ENCODE measurements at regions not wholly inside any gene's neighbourhood (a gene's known extent, or its start where the extent isn't known, plus 50 kb on each side); places are given as distances from the start of the nearest gene placed in this dataset.

DNA sequence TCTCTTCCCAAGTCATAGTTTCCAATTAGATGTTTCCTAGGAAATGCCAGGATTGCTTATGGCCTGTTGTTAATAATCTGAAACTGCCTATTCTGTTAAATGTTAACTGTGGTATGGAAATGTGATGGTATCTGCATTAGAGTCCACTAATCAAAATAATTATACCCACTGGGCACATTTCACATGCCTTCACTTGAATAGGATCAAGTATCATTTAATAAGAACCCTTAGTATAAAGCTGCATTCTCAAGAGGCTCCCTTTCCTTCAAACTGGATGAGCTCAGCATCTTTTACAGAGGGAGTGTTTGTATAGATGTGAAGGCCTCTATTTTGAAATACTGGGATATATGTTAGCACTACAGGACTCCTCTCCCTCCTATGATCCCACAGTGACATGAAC lies 477.2 kb upstream of the VRK2 start (continued):
- TF ChIP-seq, protein P1, sequence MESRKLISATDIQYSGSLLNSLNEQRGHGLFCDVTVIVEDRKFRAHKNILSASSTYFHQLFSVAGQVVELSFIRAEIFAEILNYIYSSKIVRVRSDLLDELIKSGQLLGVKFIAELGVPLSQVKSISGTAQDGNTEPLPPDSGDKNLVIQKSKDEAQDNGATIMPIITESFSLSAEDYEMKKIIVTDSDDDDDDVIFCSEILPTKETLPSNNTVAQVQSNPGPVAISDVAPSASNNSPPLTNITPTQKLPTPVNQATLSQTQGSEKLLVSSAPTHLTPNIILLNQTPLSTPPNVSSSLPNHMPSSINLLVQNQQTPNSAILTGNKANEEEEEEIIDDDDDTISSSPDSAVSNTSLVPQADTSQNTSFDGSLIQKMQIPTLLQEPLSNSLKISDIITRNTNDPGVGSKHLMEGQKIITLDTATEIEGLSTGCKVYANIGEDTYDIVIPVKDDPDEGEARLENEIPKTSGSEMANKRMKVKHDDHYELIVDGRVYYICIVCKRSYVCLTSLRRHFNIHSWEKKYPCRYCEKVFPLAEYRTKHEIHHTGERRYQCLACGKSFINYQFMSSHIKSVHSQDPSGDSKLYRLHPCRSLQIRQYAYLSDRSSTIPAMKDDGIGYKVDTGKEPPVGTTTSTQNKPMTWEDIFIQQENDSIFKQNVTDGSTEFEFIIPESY (IDR thresholded peaks at IDR 0.05; ENCODE audit: borderline replicate concordance, low read depth): no peak
- no peak for TF ChIP-seq ELF1 (IDR thresholded peaks at IDR 0.05)

DNA sequence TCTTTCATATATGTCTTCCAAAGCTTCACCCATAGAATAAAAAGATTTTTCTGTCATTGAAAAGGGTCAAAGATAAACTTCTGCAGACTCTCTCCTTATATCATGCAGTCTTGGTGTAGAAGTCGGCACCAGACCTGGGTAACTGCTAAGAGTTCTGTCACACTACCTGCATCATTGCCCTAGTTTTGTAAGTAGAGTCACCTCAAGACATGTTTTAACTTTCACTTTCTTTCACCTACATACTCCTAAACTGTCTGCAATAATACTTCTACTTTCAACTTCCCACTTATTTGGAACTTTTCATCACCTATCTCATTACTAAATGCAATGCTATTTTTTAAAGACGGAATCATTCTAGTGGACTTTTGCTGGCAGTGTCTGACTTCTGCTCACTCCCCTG lies 475.6 kb upstream of the VRK2 start:
- Histone ChIP-seq H2AFZ (ENCODE audit: low read depth) (no peak overlapping the region), H3K79me2 (ENCODE audit: insufficient read depth) (no peaks in the 10 kb centered on the region), H3K4me2 (no peak overlapping the region), H3K4me1 (ENCODE audit: control insufficient read depth in 1 of 2, insufficient read depth in 2 of 2, low read depth in 1 of 2, low read length in 1 of 2) (no peaks in the 10 kb centered on the region), H3K9me3 (no peaks in the 10 kb centered on the region), H3K9me2 (no peaks in the 10 kb centered on the region), H4K20me1 (ENCODE audit: insufficient read depth) (no peaks in the 10 kb centered on the region), H3K27me3 (ENCODE audit: insufficient read depth) (no peaks in the 10 kb centered on the region), H3K4me3 (ENCODE audit: low read depth in 2 of 2, low read length in 1 of 2) (no peak overlapping the region), H3K36me3 (replicated peaks in 1 of 2; ENCODE audit: control insufficient read depth in 1 of 2, insufficient read depth in 2 of 2, low read length in 1 of 2) (no peaks in the 10 kb centered on the region), H3K9ac (no peak overlapping the region), H3K27ac (ENCODE audit: low read depth in 2 of 2, low read length in 1 of 2) (no peak overlapping the region), H3F3A (replicated peaks; ENCODE audit: insufficient read depth) (no peaks in the 10 kb centered on the region)
- no peak for TF ChIP-seq JUND (IDR thresholded peaks at IDR 0.05)
- TF ChIP-seq NRF1 (IDR thresholded peaks at IDR 0.05; ENCODE audit: low read depth, low read length): no peak
- no peak for TF ChIP-seq MEF2A (IDR thresholded peaks at IDR 0.05; ENCODE audit: borderline replicate concordance, low read depth)
- TF ChIP-seq GABPA (IDR thresholded peaks at IDR 0.05; ENCODE audit: low read depth): no peak
- no peak for TF ChIP-seq EZH2phosphoT487 (IDR thresholded peaks at IDR 0.05; ENCODE audit: borderline replicate concordance, low read depth)
- TF ChIP-seq, protein P2, sequence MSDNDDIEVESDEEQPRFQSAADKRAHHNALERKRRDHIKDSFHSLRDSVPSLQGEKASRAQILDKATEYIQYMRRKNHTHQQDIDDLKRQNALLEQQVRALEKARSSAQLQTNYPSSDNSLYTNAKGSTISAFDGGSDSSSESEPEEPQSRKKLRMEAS (IDR thresholded peaks at IDR 0.05; ENCODE audit: low read depth): no peak
- TF ChIP-seq, protein P3, sequence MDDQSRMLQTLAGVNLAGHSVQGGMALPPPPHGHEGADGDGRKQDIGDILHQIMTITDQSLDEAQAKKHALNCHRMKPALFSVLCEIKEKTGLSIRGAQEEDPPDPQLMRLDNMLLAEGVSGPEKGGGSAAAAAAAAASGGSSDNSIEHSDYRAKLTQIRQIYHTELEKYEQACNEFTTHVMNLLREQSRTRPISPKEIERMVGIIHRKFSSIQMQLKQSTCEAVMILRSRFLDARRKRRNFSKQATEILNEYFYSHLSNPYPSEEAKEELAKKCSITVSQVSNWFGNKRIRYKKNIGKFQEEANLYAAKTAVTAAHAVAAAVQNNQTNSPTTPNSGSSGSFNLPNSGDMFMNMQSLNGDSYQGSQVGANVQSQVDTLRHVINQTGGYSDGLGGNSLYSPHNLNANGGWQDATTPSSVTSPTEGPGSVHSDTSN (IDR thresholded peaks at IDR 0.05): no peak
- no peak for TF ChIP-seq FOXJ3 (CRISPR knock-in tag; IDR thresholded peaks at IDR 0.05)
- TF ChIP-seq CHD2 (IDR thresholded peaks at IDR 0.05; ENCODE audit: low read length, partially characterized antibody): no peak
- POLR2A ChIA-PET: no interaction called here
- WGBS (ENCODE audit: low lambda C conversion rate): 35% methylated on average over 2 of the region's 2 CpGs
- no peak for DNase-seq
- CTCF ChIA-PET: no interaction called here

DNA sequence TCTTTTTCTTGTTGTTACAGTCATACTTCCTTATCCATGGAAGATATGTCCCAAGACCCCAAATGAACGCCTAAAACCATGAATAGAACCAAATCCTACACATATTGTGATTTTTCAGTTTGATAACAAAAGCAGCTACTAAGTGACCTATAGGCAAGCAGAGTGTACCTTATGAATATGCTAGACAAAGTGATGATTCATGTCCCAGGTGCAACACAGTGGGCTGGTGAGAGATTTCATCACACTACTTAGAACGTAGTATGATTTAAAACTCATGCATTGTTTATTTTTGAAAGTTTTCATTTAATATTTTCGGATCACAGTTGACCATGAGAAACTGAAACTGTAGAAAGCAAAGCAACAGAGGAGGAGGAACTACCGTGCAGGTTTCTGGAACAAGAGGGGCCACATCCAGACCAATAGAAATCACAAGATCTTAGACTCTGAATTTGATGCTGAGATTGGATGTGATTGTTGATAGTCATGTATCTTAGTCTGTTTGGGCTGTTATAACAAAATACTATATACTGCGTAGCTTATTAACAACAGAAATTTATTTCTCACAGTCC lies 470.8 kb upstream of the VRK2 start:
- WGBS (ENCODE audit: low lambda C conversion rate): 30% methylated on average over 5 of the region's 5 CpGs
- Histone ChIP-seq H4K20me1 (ENCODE audit: insufficient read depth) (no peaks in the 10 kb centered on the region), H3K9me3 (no peaks in the 10 kb centered on the region), H3K4me3 (ENCODE audit: low read depth in 2 of 2, low read length in 1 of 2) (no peak overlapping the region), H3K4me1 (ENCODE audit: control insufficient read depth in 1 of 2, insufficient read depth in 2 of 2, low read depth in 1 of 2, low read length in 1 of 2) (no peaks in the 10 kb centered on the region), H3F3A (replicated peaks; ENCODE audit: insufficient read depth) (no peaks in the 10 kb centered on the region), H3K36me3 (replicated peaks in 1 of 2; ENCODE audit: control insufficient read depth in 1 of 2, insufficient read depth in 2 of 2, low read length in 1 of 2) (no peaks in the 10 kb centered on the region), H3K9me2 (no peaks in the 10 kb centered on the region), H2AFZ (ENCODE audit: low read depth) (no peak overlapping the region), H3K79me2 (ENCODE audit: insufficient read depth) (no peaks in the 10 kb centered on the region), H3K4me2 (no peak overlapping the region), H3K27ac (ENCODE audit: low read depth in 2 of 2, low read length in 1 of 2) (no peak overlapping the region), H3K27me3 (ENCODE audit: insufficient read depth) (no peaks in the 10 kb centered on the region), H3K9ac (no peak overlapping the region)
- TF ChIP-seq NFIC (IDR thresholded peaks at IDR 0.05; ENCODE audit: borderline replicate concordance) (no peak), GABPA (IDR thresholded peaks at IDR 0.05; ENCODE audit: low read depth) (no peak), RCOR1 (IDR thresholded peaks at IDR 0.05; ENCODE audit: low read length) (no peak), RXRA (IDR thresholded peaks at IDR 0.05; ENCODE audit: borderline replicate concordance, low read depth) (no peak), FOXJ3 (CRISPR knock-in tag; IDR thresholded peaks at IDR 0.05) (no peak), EP300 (IDR thresholded peaks at IDR 0.05; ENCODE audit: borderline replicate concordance in 1 of 2, low read depth in 1 of 2, low read length in 1 of 2) (no peak), TEAD4 (IDR thresholded peaks at IDR 0.05; ENCODE audit: borderline replicate concordance, insufficient read depth) (no peak)
- TF ChIP-seq, protein P4, sequence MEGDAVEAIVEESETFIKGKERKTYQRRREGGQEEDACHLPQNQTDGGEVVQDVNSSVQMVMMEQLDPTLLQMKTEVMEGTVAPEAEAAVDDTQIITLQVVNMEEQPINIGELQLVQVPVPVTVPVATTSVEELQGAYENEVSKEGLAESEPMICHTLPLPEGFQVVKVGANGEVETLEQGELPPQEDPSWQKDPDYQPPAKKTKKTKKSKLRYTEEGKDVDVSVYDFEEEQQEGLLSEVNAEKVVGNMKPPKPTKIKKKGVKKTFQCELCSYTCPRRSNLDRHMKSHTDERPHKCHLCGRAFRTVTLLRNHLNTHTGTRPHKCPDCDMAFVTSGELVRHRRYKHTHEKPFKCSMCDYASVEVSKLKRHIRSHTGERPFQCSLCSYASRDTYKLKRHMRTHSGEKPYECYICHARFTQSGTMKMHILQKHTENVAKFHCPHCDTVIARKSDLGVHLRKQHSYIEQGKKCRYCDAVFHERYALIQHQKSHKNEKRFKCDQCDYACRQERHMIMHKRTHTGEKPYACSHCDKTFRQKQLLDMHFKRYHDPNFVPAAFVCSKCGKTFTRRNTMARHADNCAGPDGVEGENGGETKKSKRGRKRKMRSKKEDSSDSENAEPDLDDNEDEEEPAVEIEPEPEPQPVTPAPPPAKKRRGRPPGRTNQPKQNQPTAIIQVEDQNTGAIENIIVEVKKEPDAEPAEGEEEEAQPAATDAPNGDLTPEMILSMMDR (IDR thresholded peaks at IDR 0.05): no peak
- TF ChIP-seq, protein P5, sequence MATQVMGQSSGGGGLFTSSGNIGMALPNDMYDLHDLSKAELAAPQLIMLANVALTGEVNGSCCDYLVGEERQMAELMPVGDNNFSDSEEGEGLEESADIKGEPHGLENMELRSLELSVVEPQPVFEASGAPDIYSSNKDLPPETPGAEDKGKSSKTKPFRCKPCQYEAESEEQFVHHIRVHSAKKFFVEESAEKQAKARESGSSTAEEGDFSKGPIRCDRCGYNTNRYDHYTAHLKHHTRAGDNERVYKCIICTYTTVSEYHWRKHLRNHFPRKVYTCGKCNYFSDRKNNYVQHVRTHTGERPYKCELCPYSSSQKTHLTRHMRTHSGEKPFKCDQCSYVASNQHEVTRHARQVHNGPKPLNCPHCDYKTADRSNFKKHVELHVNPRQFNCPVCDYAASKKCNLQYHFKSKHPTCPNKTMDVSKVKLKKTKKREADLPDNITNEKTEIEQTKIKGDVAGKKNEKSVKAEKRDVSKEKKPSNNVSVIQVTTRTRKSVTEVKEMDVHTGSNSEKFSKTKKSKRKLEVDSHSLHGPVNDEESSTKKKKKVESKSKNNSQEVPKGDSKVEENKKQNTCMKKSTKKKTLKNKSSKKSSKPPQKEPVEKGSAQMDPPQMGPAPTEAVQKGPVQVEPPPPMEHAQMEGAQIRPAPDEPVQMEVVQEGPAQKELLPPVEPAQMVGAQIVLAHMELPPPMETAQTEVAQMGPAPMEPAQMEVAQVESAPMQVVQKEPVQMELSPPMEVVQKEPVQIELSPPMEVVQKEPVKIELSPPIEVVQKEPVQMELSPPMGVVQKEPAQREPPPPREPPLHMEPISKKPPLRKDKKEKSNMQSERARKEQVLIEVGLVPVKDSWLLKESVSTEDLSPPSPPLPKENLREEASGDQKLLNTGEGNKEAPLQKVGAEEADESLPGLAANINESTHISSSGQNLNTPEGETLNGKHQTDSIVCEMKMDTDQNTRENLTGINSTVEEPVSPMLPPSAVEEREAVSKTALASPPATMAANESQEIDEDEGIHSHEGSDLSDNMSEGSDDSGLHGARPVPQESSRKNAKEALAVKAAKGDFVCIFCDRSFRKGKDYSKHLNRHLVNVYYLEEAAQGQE (IDR thresholded peaks at IDR 0.05; ENCODE audit: low read depth, low read length): no peak
- no peak for DNase-seq
- CTCF ChIA-PET: no interaction called here
- POLR2A ChIA-PET: no interaction called here
